Daoy (cell line): ENCODE measurements at regions not wholly inside any gene's neighbourhood (a gene's known extent, or its start where the extent isn't known, plus 50 kb on each side); places are given as distances from the start of the nearest gene placed in this dataset.
A peak's percentile ranks its signal among the peaks of the same experiment; 100 is the strongest.

ENCODE experiments used
- DNase-seq: peaks from one replicate; pipeline ENCODE4 v3.0.0-alpha.2; 2015; ENCODE audit warnings: low read depth

GRCh38 chr6:165956874-165957273, 210.8 kb downstream of the TBXT start:
- no peak for DNase-seq

GRCh38 chr6:165952514-165952913, 215.1 kb downstream of the TBXT start:
- no peak for DNase-seq

- no peak for DNase-seq
These were observed 217.3 kb downstream of the TBXT start for GRCh38 chr6:165950316-165950715.

GRCh38 chr6:165949324-165949723, 218.3 kb downstream of the TBXT start:
- no peak for DNase-seq

- no peak for DNase-seq
These were observed 223.6 kb downstream of the TBXT start for GRCh38 chr6:165944002-165944466.

- no peak for DNase-seq
These were observed 225.9 kb downstream of the TBXT start for GRCh38 chr6:165941786-165942185.

- no peak for DNase-seq
These were observed 226.3 kb downstream of the TBXT start for GRCh38 chr6:165941249-165941775.

- DNase-seq: no peak
These were observed 227.3 kb downstream of the TBXT start for GRCh38 chr6:165940366-165940765.

- DNase-seq: no peak
These were observed 227.9 kb downstream of the TBXT start for GRCh38 chr6:165939601-165940290.

GRCh38 chr6:165939047-165939446, 228.6 kb downstream of the TBXT start:
- DNase-seq: no peak

GRCh38 chr6:165937564-165938358, 229.9 kb downstream of the TBXT start:
- no peak for DNase-seq

- DNase-seq: no peak
These were observed 231.0 kb downstream of the TBXT start for GRCh38 chr6:165936660-165937059.

GRCh38 chr6:165936096-165936495, 231.6 kb downstream of the TBXT start:
- no peak for DNase-seq

GRCh38 chr6:165931675-165932074, 236.0 kb downstream of the TBXT start:
- DNase-seq: no peak

GRCh38 chr6:165930668-165931214, 236.9 kb downstream of the TBXT start:
- no peak for DNase-seq

- DNase-seq: no peak
These were observed 238.0 kb downstream of the TBXT start for GRCh38 chr6:165929607-165930006.

- no peak for DNase-seq
These were observed 241.3 kb downstream of the TBXT start for GRCh38 chr6:165926378-165926777.

- no peak for DNase-seq
These were observed 242.0 kb downstream of the TBXT start for GRCh38 chr6:165925474-165926156.

- no peak for DNase-seq
These were observed 245.3 kb downstream of the TBXT start for GRCh38 chr6:165922309-165922794.

GRCh38 chr6:165920896-165921671, 246.6 kb downstream of the TBXT start:
- DNase-seq: peak; percentile 4

- no peak for DNase-seq
These were observed 250.1 kb downstream of the TBXT start for GRCh38 chr6:165917576-165917975.
